Fibroblast of the conjunctiva (primary cell): ENCODE measurements at regions not wholly inside any gene's neighbourhood (a gene's known extent, or its start where the extent isn't known, plus 50 kb on each side); places are given as distances from the start of the nearest gene placed in this dataset.

Experiments
- DNase-seq: peaks from one replicate; pipeline ENCODE4 v3.0.0-alpha.2; 2010; ENCODE audit warnings: low read depth

GRCh38 chr12:91395628-91396135 lies 213.1 kb upstream of the DCN start:
- no peak for DNase-seq

- DNase-seq, result no peak
Measured at GRCh38 chr12:91394903-91395302, 212.3 kb upstream of the DCN start.

GRCh38 chr12:91388573-91388972 lies 206.0 kb upstream of the DCN start:
- no peak for DNase-seq

GRCh38 chr12:91387461-91388134 lies 205.0 kb upstream of the DCN start:
- no peak for DNase-seq

GRCh38 chr12:91384806-91385205 lies 202.2 kb upstream of the DCN start:
- no peak for DNase-seq

GRCh38 chr12:91384366-91384765 lies 201.7 kb upstream of the DCN start:
- DNase-seq, result no peak

- DNase-seq, result no peak
Measured at GRCh38 chr12:91383099-91383498, 200.5 kb upstream of the DCN start.

GRCh38 chr12:91382081-91382543 lies 199.5 kb upstream of the DCN start:
- DNase-seq, result peak; percentile 65

- DNase-seq, result peak; percentile 77
Measured at GRCh38 chr12:91381309-91381804, 198.7 kb upstream of the DCN start.

- no peak for DNase-seq
Measured at GRCh38 chr12:91380631-91381030, 198.0 kb upstream of the DCN start.

- no peak for DNase-seq
Measured at GRCh38 chr12:91379051-91379775, 196.6 kb upstream of the DCN start.

- no peak for DNase-seq
Measured at GRCh38 chr12:91377436-91377835, 194.8 kb upstream of the DCN start.

- DNase-seq, result no peak
Measured at GRCh38 chr12:91373086-91373485, 190.5 kb upstream of the DCN start.

GRCh38 chr12:91370086-91370868 lies 187.7 kb upstream of the DCN start:
- no peak for DNase-seq

- no peak for DNase-seq
Measured at GRCh38 chr12:91368613-91369012, 186.0 kb upstream of the DCN start.

GRCh38 chr12:91367234-91367849 lies 184.7 kb upstream of the DCN start:
- DNase-seq, result no peak

- DNase-seq, result no peak
Measured at GRCh38 chr12:91364471-91365184, 182.0 kb upstream of the DCN start.

- no peak for DNase-seq
Measured at GRCh38 chr12:91361864-91362263, 179.2 kb upstream of the DCN start.

- no peak for DNase-seq
Measured at GRCh38 chr12:91357381-91357780, 174.8 kb upstream of the DCN start.

GRCh38 chr12:91356405-91356804 lies 173.8 kb upstream of the DCN start:
- DNase-seq, result no peak
